K562 (cell line): ENCODE measurements at regions not wholly inside any gene's neighbourhood (a gene's known extent, or its start where the extent isn't known, plus 50 kb on each side); places are given as distances from the start of the nearest gene placed in this dataset.

ENCODE experiments used
- TGIF2 ChIP-seq: sonication (generic); formaldehyde crosslinking; IDR thresholded peaks from 2 replicates; pipeline ENCODE4 v1.8.1; 2022; ENCODE audit warnings: mild to moderate bottlenecking, missing genetic modification reagents, moderate library complexity
- ZBTB17 ChIP-seq: fragments of 450-650 bp; formaldehyde crosslinking; IDR thresholded peaks from 2 replicates; pipeline ENCODE4 v1.4.0; 2020; ENCODE audit warnings: mild to moderate bottlenecking
- ZNF174 ChIP-seq: fragments of 250-450 bp; sonication (Bioruptor Pico); IDR thresholded peaks from 2 replicates; pipeline ENCODE4 v1.4.0; 2020; ENCODE audit warnings: mild to moderate bottlenecking
- TF ChIP-seq, protein P1 (sequence below), 2 experiments: fragments of 450-650 bp; formaldehyde crosslinking in 1 of 2; IDR thresholded peaks; 2 replicates each; pipeline versions ENCODE4 v1.4.0 to v1.6.1; 2014 to 2020; ENCODE audit warnings: mild to moderate bottlenecking in 2 of 2, borderline replicate concordance in 1 of 2, low read depth in 1 of 2

DNA sequence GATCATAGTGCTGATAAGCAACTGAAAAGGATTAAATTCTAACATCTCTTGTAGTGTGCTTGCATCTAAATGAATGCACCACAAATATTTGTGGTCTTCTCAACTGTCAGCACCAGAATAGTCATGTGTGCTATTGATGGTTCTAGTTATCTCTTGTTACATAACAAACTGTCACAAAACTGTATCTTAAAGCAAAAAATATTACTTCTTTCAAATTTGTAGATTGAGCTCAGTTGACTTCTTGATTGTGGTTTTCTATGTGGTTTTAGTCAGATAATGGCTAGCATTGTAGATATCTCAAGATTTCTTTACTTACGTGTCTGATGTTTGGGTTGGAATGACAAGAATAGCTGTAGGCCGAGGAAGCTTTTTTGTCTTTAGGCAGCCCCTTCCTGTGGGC, 431.3 kb downstream of the SLITRK6 start (continued):
- TF ChIP-seq, protein P1, sequence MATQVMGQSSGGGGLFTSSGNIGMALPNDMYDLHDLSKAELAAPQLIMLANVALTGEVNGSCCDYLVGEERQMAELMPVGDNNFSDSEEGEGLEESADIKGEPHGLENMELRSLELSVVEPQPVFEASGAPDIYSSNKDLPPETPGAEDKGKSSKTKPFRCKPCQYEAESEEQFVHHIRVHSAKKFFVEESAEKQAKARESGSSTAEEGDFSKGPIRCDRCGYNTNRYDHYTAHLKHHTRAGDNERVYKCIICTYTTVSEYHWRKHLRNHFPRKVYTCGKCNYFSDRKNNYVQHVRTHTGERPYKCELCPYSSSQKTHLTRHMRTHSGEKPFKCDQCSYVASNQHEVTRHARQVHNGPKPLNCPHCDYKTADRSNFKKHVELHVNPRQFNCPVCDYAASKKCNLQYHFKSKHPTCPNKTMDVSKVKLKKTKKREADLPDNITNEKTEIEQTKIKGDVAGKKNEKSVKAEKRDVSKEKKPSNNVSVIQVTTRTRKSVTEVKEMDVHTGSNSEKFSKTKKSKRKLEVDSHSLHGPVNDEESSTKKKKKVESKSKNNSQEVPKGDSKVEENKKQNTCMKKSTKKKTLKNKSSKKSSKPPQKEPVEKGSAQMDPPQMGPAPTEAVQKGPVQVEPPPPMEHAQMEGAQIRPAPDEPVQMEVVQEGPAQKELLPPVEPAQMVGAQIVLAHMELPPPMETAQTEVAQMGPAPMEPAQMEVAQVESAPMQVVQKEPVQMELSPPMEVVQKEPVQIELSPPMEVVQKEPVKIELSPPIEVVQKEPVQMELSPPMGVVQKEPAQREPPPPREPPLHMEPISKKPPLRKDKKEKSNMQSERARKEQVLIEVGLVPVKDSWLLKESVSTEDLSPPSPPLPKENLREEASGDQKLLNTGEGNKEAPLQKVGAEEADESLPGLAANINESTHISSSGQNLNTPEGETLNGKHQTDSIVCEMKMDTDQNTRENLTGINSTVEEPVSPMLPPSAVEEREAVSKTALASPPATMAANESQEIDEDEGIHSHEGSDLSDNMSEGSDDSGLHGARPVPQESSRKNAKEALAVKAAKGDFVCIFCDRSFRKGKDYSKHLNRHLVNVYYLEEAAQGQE (IDR thresholded peaks at IDR 0.05; ENCODE audit: borderline replicate concordance): no peak
- TF ChIP-seq, protein P1 (CRISPR knock-in tag; IDR thresholded peaks at IDR 0.05; ENCODE audit: low read depth): no peak
- TF ChIP-seq ZNF174 (CRISPR knock-in tag) (no peak), TGIF2 (no peak), ZBTB17 (CRISPR knock-in tag) (no peak)
